ENCODE measurements at regions not wholly inside any gene's neighbourhood (a gene's known extent, or its start where the extent isn't known, plus 50 kb on each side); places are given as distances from the start of the nearest gene placed in this dataset.

- Histone ChIP-seq H3K27ac (no peak overlapping the region), H3K27me3 (no peaks in the 10 kb centered on the region), H3K4me3 (no peak overlapping the region), H3K36me3 (no peaks in the 10 kb centered on the region), H3K4me1 (ENCODE audit: insufficient read depth) (no peaks in the 10 kb centered on the region), H3K9me3 (no peaks in the 10 kb centered on the region)
- TF ChIP-seq CTCF (IDR thresholded peaks at IDR 0.05) (no peak), EP300 (IDR thresholded peaks at IDR 0.05) (no peak), POLR2A (IDR thresholded peaks at IDR 0.05) (no peak)
- 87 to 93% (median 93%) methylated on average over 4 of the region's 4 CpGs for WGBS, 3 donors
- intact Hi-C loops (cut with DNase I), result no loop called here
- DNase-seq, result no peak
These were observed 663.4 kb upstream of the LCORL start for GRCh38 chr4:18684932-18685331.

- H3K4me1 ChIP-seq (ENCODE audit: insufficient read depth), result no peaks in the 10 kb centered on the region
- H3K27ac ChIP-seq, result no peak overlapping the region
- WGBS, 3 donors, result 17 to 32% (median 20%) methylated on average over 4 of the region's 4 CpGs
- no peak for DNase-seq
- H3K9me3 ChIP-seq, result no peaks in the 10 kb centered on the region
- no peak for TF ChIP-seq EP300 (IDR thresholded peaks at IDR 0.05)
- TF ChIP-seq POLR2A (IDR thresholded peaks at IDR 0.05), result no peak
- TF ChIP-seq CTCF (IDR thresholded peaks at IDR 0.05), result no peak
- H3K27me3 ChIP-seq, result no peaks in the 10 kb centered on the region
- no peak overlapping the region for H3K4me3 ChIP-seq
- H3K36me3 ChIP-seq, result no peaks in the 10 kb centered on the region
- intact Hi-C loops (cut with DNase I), result no loop called here
These were observed 655.0 kb upstream of the LCORL start for GRCh38 chr4:18676526-18676915.

GRCh38 chr4:18675586-18676525, 654.3 kb upstream of the LCORL start:
- TF ChIP-seq POLR2A (IDR thresholded peaks at IDR 0.05) (no peak), EP300 (IDR thresholded peaks at IDR 0.05) (no peak)
- Histone ChIP-seq H3K36me3 (no peaks in the 10 kb centered on the region), H3K4me3 (no peak overlapping the region), H3K4me1 (ENCODE audit: insufficient read depth) (no peaks in the 10 kb centered on the region), H3K9me3 (no peaks in the 10 kb centered on the region), H3K27me3 (no peaks in the 10 kb centered on the region), H3K27ac (no peak overlapping the region)
- 89 to 91% (median 91%) methylated on average over 4 of the region's 4 CpGs for WGBS, 3 donors
- intact Hi-C loops (cut with DNase I), result no loop called here
- no peak for DNase-seq

- Histone ChIP-seq H3K9me3 (no peaks in the 10 kb centered on the region), H3K4me3 (no peak overlapping the region), H3K27me3 (no peaks in the 10 kb centered on the region), H3K36me3 (no peaks in the 10 kb centered on the region), H3K27ac (no peak overlapping the region), H3K4me1 (ENCODE audit: insufficient read depth) (no peaks in the 10 kb centered on the region)
- intact Hi-C loops (cut with DNase I), result no loop called here
- no peak for TF ChIP-seq EP300 (IDR thresholded peaks at IDR 0.05)
- TF ChIP-seq CTCF (IDR thresholded peaks at IDR 0.05), result no peak
- no peak for TF ChIP-seq POLR2A (IDR thresholded peaks at IDR 0.05)
- no peak for DNase-seq
- WGBS, 3 donors, result 85 to 97% (median 94%) methylated on average over 1 of the region's 1 CpG
These were observed 648.5 kb upstream of the LCORL start for GRCh38 chr4:18670034-18670433.

GRCh38 chr4:18669390-18669789, 647.8 kb upstream of the LCORL start:
- Histone ChIP-seq H3K36me3 (no peaks in the 10 kb centered on the region), H3K27ac (no peak overlapping the region), H3K9me3 (no peaks in the 10 kb centered on the region), H3K4me3 (no peak overlapping the region), H3K27me3 (no peaks in the 10 kb centered on the region), H3K4me1 (ENCODE audit: insufficient read depth) (no peaks in the 10 kb centered on the region)
- TF ChIP-seq CTCF (IDR thresholded peaks at IDR 0.05) (no peak), EP300 (IDR thresholded peaks at IDR 0.05) (no peak), POLR2A (IDR thresholded peaks at IDR 0.05) (no peak)
- WGBS, 3 donors, result 36 to 94% (median 88%) methylated on average over 1 of the region's 1 CpG
- intact Hi-C loops (cut with DNase I), result no loop called here
- no peak for DNase-seq
